Putamen (tissue), 1 donor: ENCODE measurements at regions not wholly inside any gene's neighbourhood (a gene's known extent, or its start where the extent isn't known, plus 50 kb on each side); places are given as distances from the start of the nearest gene placed in this dataset.
"Not testable (repeated sequence)": the region's sequence is repeated elsewhere in the genome, so short reads cannot be mapped to it uniquely, and the experiment has no call there.

Experiments used
- DNase-seq: peaks from one replicate; pipeline ENCODE4 v3.0.0-alpha.2; 2016; ENCODE audit warnings: low spot score

- no peak for DNase-seq
Observed at GRCh38 chr6:8831366-8832152, 396.2 kb upstream of the SLC35B3 start.

GRCh38 chr6:8830794-8831193 lies 395.4 kb upstream of the SLC35B3 start:
- DNase-seq: no peak

GRCh38 chr6:8829796-8830195 lies 394.5 kb upstream of the SLC35B3 start:
- no peak for DNase-seq

DNA sequence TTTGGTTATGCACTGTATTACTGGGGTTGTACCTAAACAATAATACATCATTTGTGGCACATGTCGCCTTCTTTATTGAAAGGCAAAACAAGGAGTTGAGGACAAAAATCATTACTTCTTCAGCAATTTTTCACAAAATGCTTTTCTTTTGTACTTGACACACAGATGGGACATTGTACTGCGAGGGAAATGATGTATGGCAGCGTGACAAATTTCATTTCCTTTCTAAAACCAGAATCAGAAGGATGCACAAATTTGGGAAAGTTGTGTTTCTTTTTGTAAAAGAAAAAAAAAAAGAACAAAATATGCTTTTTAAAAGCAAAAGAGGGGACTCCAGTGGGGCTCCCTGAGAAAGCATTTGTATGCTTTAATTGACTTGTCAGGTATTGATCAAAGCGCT lies 394.0 kb upstream of the SLC35B3 start:
- DNase-seq: no peak

- DNase-seq: no peak
Observed at GRCh38 chr6:8828376-8828775, 393.0 kb upstream of the SLC35B3 start.

DNA sequence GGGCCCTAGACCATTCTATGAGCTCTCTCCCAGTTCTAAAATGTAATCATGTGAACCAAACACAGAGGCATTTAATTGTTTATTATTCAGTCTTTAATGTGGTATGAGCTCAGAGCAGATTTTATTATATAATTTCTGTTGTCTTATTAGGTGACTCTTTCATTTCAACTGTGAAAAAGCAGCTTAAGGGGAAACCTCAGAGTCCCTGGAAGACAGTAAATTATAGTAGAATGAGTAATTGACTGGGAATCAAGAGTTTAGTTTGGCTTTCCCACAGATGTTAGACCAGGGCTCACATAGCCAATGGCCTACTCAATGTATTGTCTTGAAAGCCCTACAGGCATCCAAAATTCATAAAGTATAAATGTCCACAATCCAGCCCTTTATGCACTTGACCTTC lies 390.4 kb upstream of the SLC35B3 start:
- no peak for DNase-seq

GRCh38 chr6:8821981-8822381 lies 386.6 kb upstream of the SLC35B3 start:
- DNase-seq: no peak

GRCh38 chr6:8820313-8820712 lies 385.0 kb upstream of the SLC35B3 start:
- DNase-seq: no peak

DNA sequence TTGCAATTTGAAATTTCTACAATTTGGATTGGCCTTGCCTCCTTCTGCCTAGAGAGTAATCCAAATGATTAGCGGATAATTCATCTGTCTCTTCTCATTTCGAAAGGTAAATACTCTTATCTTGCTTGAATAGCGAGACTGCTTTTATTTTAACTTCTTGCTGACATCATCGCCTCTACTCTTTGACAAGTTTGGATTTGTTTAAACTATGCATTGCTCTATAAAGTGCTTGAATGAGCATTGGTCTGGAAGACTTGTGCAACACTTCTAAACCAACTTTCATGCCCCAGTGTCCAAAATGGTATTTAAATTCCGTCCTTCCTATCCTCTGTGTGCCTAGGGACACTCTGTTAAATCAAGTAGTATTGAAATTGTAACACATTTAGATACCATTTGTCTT lies 384.1 kb upstream of the SLC35B3 start:
- DNase-seq: no peak

- no peak for DNase-seq
Observed at GRCh38 chr6:8814440-8815000, 379.2 kb upstream of the SLC35B3 start.

DNA sequence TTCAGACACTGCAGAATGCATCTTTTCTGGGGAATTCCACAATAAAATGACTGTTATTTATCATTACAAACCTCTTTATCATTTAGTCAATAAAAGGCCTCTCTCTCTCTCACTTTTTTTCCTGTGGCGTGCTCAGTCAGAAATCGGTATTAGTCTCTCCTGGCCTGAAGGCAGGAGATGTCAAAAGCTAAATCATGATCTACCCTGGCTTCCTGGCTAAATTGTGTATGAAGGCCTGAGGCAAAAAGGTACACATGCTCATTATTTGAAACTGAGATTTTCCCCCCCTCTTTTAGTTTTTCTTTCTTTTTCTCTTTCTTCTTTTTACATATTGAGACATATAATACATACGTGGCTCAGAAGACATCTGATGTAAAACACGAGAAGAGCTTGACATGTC lies 375.0 kb upstream of the SLC35B3 start:
- no peak for DNase-seq

- no peak for DNase-seq
Observed at GRCh38 chr6:8809662-8810061, 374.3 kb upstream of the SLC35B3 start.

- no peak for DNase-seq
Observed at GRCh38 chr6:8803181-8803760, 367.9 kb upstream of the SLC35B3 start.

GRCh38 chr6:8802397-8802796 lies 367.1 kb upstream of the SLC35B3 start:
- DNase-seq: not testable (repeated sequence)

GRCh38 chr6:8794420-8794819 lies 359.1 kb upstream of the SLC35B3 start:
- DNase-seq: no peak

- no peak for DNase-seq
Observed at GRCh38 chr6:8789878-8790277, 354.5 kb upstream of the SLC35B3 start.

DNA sequence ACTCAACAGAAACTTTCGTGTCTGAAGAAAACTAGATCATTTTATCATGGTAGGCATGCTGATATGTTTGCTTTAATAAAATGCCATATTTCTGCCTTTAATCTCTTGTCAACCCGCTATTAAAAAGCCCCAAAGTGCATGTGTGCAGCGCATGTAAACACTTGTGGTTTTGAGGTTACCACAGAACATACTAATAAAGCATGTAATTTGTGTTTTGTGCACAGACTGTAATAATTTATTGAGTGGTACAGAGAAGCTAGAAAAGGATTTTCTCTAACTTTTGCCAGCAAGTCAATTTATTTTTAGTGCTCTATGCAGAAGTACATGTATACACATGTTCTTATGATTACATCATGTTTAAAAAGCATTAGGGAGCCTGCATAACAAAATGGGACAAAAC lies 349.9 kb upstream of the SLC35B3 start:
- no peak for DNase-seq

GRCh38 chr6:8783191-8783590 lies 347.8 kb upstream of the SLC35B3 start:
- no peak for DNase-seq

DNA sequence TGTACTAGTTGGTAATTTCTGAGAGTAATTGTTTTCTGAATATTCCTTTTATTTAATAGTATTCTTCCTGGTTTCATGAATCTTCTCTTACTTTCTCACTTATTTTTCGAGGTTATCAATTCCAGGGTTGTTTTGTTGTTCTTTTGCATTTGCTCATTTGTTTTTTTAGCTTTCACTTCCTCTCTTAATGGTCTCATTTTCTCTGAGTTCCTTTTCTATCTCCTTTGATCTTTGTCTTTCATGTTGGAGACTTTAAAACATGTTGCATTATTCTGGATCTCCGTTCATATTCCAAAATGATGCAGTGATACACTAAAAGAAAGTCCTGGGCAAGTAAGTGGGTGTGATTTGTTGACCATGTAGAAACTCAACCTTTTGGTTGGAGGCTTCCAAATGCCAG lies 345.3 kb upstream of the SLC35B3 start:
- DNase-seq: no peak

DNA sequence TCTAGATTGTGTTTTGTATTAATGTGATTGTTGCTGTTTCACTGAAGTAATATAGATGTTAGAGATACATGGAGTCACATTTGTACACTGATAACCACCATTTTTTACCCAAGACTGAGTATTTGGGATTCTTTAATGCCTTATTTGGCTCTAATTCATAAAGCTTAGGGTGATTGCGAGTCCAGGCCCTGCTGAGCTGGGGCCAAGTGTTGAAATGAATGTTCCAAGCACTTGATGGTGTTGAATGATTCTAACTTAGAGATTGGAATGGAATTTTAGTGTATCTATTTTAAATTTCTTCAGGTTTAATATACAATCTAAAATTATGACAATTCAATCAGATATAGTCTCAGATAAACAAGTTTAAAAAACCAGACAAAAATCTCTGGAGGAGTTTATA lies 329.4 kb upstream of the SLC35B3 start:
- no peak for DNase-seq

GRCh38 chr6:8760951-8761350 lies 325.6 kb upstream of the SLC35B3 start:
- no peak for DNase-seq

GRCh38 chr6:8758412-8758811 lies 323.1 kb upstream of the SLC35B3 start:
- DNase-seq: no peak

DNA sequence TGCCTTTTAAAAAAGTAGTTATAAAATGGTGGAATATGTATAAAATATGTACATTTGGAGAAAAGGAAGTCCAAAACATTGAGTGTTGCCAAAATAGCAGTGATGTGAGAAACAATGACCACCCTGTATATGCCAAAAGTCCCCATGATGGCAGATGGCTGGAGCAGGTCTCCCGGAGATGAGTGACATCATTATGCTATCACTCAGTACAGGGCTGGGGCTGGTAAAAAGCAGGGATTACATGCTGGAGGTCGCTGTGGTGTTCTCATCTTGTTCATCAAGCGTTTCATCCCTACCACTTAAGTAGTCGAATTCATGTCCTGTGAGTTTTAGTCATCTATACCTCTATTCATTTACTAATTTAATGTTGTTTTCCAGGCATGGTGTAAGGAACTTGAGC lies 315.3 kb upstream of the SLC35B3 start:
- no peak for DNase-seq

DNA sequence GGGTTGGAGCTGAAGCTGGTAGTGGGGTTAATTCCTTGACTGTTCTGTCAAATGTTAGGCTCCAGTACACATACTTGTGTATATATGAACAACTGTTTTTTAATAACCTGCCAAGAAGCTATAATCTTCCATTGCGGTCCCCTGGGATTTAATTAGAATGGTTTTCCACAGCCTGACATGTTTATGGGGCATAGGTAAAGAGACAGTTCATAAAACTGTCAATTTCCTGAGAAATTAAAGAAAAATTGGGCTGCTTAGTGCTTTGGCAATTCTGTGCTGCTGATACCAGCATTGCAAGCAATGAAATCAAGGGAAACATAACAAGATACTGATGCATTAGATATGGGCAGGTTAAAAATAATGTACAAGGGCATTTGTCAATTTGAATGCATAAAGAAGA lies 314.1 kb upstream of the SLC35B3 start:
- no peak for DNase-seq
